ENCODE measurements at regions not wholly inside any gene's neighbourhood (a gene's known extent, or its start where the extent isn't known, plus 50 kb on each side); places are given as distances from the start of the nearest gene placed in this dataset.

- no peak for DNase-seq (ENCODE audit: low read depth in 2 of 2)
These were observed 119.5 kb downstream of the MTX3 start for GRCh38 chr5:79871364-79872120.

DNA sequence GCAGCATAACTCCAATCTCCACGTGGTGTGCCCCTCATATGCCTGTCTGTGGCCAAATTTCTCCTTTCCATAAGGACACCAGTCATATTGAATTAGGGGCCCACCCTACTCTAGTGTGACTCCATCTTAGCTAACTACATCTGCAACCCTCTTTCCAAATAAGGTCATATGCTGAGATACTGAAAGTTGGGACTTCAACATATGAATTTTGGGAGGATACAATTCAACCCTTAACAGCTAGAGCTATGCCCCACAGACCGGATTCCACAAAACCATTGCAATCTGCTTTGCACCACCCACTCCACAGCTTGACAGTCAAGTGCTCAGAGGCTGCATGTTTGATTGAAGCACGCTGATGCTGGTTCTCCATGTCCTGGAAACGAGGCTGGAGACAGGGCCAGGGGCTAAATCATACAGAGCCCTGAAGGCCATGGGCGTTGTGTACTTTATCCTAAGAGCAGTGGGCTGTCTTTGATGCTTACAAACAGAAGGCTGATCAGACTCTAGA, 122.8 kb downstream of the MTX3 start:
- DNase-seq (ENCODE audit: low read depth in 2 of 2) = no peak

DNA sequence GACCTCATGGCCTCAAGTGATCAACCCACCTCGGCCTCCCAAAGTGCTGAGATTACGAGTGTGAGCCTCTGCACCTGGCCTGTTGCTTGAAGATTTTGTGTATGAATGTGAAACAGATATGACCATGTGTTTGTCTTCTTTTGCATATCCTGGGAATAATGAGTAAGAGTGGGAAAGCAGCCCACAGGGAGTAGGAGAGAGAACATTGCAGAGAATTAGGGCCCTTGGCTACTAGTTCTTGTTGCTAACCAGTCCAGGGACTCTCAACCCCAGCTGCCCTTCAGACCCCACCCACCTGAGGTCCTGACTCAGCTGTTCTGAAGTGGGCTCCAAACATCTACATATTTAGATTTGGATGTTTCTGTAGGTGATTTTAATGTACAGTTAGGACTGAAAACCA, 125.5 kb downstream of the MTX3 start:
- no peak for DNase-seq (ENCODE audit: low read depth in 2 of 2)

GRCh38 chr5:79864364-79864763, 126.7 kb downstream of the MTX3 start:
- no peak for DNase-seq (ENCODE audit: low read depth in 2 of 2)

DNA sequence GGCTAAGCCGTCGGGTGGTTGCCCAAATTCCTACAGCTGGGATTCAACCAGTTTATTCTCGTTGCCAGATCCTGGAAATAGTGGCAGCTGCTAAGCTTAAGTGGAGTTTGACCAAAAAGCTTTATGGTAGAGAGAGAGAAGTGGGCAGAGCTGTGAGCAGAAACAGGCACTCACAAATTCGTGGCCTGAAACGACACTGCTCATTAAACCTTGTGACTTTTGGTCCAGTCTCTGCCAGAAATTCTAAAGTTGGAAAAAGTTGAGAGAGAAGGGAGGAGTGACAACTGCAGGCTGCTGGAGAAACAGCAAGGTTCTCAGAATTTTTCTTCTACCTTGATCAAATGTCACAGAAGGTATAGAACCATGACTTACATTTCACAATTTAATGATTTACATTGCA, 131.5 kb downstream of the MTX3 start:
- no peak for DNase-seq (ENCODE audit: low read depth in 2 of 2)

DNA sequence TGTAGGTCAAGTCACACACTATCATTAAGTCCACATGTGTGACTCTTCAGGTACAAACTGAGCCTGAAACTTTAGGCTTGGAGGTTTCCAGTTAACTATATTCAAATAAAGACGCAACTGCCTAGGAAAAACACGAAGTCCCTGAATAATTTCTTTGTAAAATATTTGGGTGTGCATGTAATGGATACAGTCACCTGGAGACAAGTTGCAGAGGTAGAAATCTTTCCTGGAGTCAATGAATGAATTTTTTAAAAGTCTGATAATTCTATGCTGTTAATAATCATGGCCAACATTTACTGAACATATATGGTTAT, 132.7 kb downstream of the MTX3 start:
- no peak for DNase-seq (ENCODE audit: low read depth in 2 of 2)

DNA sequence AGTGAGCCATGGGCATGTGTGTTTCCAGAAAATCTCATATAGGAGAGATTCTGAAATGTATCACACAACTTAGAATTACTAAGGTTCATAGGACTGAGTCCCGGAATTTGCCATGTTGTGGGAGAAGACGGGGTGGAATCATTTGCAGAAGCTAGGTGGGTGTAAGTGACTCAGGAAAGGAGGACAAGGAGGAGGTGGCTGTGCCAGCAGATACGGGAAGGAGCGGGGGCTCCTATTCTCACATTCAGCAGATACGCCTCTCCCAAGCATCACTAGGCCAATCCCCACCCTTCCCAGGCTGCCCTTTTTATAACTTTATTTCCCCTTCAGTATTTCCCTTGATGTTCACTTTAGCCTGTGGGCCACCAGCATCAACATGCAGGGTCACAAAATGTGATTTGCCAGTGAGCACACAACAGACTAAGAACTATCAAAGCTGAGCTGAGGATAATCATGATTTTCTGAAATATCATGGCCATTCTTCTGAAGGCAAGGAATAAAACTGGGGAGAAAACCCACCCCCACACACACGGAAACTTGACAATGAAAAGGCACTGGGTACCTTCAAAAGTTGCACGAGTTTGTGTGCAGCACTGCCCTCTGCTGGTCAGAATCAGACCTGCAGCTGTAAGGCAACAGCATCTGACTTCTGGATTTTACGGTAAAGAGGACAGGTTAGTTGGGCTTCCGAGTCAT, 133.2 kb downstream of the MTX3 start:
- DNase-seq (ENCODE audit: low read depth in 2 of 2) = peak; percentile 30 to 36

DNA sequence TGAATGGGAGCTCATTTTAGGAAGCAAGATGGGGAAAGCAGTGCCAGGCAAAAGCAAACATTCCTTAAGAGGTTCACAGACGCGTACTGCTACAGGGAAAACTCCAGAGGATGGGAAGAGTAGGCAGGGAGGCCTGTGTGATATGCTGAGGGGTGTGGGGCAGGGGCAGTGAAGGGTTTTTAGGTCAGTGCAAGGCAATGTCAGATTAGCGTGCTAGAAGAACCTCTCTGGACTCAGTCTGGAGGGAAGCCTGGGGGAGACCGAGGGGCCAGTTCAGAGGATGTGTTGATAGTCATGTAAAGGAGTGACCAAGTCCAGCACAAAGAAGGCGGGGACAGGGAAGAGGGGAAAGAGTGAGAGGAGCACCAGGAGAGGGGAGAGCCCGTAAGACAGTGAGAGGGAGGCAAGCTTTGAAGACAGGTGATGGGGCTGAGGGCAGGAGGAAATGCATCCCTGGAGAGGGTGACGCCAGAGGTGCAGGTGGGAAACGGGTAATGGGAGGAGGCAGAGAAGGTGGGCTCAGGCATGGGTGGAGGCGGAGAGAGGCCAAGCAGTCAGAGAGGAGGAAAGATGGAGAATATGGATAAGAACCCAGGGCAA, 134.5 kb downstream of the MTX3 start:
- DNase-seq (ENCODE audit: low read depth in 2 of 2) = no peak

DNA sequence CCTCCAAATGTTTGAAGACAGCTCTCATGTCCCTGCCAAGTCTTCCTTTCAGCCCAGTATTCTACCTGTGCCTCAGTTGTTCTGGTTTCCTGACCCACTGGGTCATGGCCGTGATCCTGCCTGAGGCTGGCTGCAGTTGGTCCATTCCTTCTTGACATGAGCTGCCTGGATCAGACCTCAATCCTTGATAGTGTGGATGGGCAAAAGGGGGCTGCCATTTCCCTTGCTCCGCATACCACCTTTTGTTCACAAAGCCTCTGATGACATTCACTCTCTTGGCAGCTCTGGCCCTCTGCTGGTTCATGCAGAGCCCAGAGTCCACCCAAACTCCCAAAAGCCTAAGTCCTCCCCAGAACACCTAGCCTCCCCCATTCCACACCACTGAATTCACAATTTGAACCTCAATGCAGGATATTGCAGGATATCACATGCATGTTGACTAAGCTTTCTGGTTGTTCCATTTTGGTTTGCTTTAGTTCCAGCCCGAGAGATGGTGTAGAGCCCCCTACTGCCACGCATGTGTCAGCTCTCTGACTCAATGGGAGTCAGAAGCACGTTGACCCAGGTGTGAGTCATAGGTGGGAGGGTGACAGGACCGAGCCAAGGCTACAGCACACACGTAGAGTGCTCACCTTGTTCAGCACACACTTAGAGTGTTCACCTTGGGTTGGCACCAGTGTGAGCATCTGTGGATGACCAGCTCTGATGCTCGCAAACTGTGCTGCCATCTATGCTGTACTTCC, 137.2 kb downstream of the MTX3 start:
- DNase-seq (ENCODE audit: low read depth in 2 of 2) = no peak

DNA sequence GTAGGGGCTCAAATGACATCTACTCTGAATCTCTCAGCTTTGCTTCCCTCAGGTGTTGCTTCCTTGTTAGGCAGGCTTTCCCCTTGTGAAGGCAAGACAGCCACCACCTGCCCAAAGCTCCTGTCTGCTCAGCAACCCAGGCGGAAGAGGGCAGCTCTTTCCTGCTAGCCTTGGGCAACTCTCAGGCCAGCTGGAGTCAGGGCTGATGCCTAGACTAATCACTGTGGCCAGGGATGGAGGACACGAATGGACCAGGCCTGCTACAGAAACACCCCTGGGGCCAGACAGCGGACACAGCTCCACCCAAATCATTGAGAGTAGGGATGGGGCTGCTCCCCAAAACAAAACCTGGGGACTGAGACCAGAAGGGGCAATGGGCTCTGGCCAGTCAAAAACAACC, 138.0 kb downstream of the MTX3 start:
- DNase-seq (ENCODE audit: low read depth in 2 of 2) = no peak

DNA sequence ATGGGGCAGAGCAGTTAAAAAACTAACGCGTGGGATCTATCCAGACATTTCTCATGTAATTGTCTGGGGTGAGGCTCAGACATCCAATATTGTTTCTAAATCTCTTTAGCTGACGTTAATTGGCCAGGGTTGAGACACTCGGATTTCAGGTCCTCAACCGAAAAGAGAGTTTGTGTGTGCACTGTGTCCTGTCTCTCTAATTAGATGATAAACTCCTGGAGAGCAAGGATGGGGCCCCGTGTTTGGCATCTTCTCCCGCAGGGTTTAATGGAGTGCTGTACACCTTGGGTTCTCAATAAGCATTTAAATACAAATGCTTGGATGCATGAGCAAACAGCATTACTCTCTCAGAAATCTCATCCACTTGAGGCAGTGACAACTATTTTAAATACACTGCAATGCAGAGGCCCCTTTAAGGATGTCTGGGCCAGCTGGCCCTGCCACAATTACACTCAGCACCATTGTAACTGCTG, 139.6 kb downstream of the MTX3 start:
- DNase-seq (ENCODE audit: low read depth in 2 of 2) = no peak

- DNase-seq (ENCODE audit: low read depth in 2 of 2) = no peak
These were observed 140.1 kb downstream of the MTX3 start for GRCh38 chr5:79850941-79851340.

GRCh38 chr5:79850316-79850822, 140.7 kb downstream of the MTX3 start:
- DNase-seq (ENCODE audit: low read depth in 2 of 2) = no peak

DNA sequence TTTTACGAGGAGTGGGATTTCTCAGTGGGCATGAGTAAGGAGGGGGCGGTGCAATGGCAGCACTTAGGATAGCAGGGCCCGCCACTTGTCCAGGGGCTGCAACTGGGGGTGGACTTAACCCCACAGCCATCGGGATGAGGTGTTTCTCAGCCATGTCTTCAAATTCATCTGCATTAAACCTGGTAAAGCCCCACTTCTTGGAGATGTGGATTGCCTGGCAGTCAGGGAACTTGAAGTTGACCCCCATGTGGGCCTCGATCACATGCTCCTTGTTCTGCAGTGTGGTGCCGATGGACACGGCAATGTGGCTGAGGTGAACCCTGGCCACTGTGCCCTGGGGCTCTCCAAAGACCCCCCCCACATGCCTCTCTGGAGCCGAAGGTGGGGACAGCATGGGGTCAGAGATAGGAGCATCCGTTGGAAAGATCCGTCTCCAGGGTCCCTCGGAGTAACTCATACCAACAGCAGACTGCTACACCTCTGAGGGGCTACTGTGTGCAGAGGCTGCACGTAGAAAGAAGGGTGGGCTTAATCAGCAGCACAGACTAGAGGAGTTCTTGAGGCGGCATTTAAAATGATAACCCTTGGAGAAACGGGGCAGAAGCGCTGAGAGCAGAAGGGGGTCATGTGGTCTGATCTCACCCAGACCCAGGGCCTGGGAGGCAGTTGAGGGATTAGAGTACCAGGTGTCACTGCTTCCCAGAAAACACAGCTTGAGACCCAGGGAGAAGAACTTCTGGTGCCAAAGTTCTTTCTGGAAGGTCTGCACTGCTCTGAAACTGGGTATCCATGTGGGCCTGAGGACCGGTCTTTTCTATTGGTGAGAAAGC, 141.4 kb downstream of the MTX3 start:
- no peak for DNase-seq (ENCODE audit: low read depth in 2 of 2)
